ELF-1 (cell line): ENCODE measurements at regions not wholly inside any gene's neighbourhood (a gene's known extent, or its start where the extent isn't known, plus 50 kb on each side); places are given as distances from the start of the nearest gene placed in this dataset.
A peak's percentile ranks its signal among the peaks of the same experiment; 100 is the strongest.
"Not testable (repeated sequence)": the region's sequence is repeated elsewhere in the genome, so short reads cannot be mapped to it uniquely, and the experiment has no call there.

Experiments used
- DNase-seq: peaks from one replicate; pipeline ENCODE4 v3.0.0-alpha.2; 2016; ENCODE audit warnings: low read depth, low spot score

GRCh38 chr6:149127212-149127611 is 190.3 kb upstream of the TAB2 start:
- no peak for DNase-seq

- no peak for DNase-seq
Measured at GRCh38 chr6:149128489-149129145, 188.9 kb upstream of the TAB2 start.

DNA sequence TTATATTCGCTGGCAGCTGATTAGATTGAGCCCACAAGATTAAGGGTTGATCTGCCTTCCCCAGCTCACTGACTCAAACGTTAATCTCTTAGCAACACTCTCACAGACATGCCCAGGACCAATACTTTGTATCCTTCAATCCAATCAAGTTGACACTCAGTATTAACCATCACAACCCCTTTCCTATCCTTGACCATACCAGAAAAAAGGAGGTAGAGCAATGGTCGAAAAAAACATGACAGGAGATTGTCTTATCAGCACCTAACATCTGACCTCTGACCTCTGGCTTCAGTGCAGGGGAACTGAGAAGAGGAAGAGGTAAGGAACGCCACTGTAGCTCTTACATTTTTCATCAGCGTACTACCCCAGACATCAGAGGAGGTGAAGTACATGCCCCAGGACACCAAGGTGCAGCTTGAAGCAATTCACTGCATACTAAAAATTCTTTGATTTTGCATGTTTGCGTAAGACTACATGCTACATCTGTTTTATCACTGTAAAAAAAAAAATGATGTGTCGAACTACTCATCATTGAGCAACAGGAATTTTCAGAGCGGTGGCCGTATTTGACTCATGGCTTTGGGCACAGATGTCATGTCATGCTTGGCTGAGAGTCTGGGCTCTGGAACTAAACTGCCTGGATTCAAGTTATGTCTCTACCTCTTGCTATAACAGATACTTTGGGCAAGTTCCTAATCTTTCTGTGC is 188.0 kb upstream of the TAB2 start:
- DNase-seq, result peak; percentile 15

- DNase-seq, result no peak
Measured at GRCh38 chr6:149130090-149130489, 187.4 kb upstream of the TAB2 start.

DNA sequence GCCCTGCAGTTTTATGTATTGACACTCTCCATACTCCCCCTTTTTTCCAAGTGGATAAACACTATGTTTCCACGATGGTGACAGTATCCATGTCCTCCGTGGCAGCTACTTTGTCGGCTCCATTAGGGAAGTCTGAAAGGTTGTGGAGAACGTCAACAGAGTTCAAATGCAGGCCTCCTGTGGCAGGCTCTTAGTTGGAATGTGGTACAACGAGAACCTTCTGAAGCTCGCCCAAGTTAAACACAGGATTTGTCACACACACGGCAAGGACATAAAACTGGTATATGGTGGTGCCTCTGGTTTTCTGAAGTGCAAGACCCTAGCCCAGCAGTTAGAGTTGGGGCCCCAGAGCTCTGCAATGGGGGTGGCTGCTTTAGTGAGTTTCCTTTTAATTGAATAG is 187.0 kb upstream of the TAB2 start:
- DNase-seq, result peak; percentile 21

DNA sequence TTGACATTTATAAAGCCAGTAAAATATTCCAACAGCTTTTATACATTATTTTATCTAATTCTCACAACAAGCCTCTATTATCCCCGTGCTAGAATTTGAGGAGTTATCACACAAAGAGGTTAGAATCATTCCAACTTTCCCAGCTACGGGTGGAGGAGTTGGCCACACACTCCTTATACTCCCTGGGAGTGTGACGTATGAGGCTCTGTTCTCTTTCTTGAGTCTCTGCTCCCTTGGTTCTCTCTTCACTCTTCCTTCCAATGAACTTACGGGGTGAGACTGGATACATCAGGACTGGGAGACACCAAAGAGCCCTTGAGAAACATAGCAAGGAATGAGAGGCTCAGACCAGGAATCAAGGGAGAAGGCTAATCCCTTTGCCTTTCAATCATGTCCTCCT is 185.6 kb upstream of the TAB2 start:
- no peak for DNase-seq

DNA sequence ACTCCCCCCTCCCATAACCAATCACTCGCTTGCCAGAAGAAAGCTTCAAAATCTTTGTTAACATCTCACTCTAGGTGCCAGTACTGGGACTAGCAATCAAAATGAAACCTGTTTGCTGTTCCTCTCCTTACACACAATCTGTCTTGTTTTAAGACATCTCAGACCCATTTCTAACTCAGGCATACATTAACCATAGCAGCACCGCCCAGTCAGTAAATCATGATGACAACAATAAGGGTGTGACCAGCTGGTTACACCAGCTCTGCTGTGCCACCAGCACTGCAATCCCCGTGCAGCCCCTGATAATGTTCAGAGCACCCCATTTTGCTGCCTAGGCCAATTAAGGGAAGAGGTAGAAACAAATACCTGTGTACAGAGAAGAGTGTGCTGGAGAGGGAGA is 185.2 kb upstream of the TAB2 start:
- no peak for DNase-seq

GRCh38 chr6:149134511-149134933 is 183.0 kb upstream of the TAB2 start:
- DNase-seq, result no peak

DNA sequence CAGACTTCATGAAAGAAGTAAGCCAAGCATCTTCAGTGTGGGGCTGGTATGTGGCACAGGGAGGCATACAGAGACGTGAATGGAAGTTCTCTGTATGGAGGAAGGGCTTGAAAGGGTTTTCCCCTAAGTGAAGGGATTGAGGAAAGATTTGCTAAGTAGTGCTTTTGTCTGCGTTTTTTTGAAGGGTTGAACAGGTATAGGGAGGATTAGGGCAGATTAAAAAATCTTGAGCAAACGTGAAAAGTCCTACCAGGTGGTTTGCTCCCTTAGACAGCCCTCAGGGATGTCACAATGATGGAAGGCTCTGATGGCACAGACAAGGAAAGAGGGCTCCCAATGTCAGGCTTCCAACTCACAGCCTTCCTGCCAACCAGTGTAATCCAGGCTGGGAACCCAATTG is 181.7 kb upstream of the TAB2 start:
- DNase-seq, result no peak

DNA sequence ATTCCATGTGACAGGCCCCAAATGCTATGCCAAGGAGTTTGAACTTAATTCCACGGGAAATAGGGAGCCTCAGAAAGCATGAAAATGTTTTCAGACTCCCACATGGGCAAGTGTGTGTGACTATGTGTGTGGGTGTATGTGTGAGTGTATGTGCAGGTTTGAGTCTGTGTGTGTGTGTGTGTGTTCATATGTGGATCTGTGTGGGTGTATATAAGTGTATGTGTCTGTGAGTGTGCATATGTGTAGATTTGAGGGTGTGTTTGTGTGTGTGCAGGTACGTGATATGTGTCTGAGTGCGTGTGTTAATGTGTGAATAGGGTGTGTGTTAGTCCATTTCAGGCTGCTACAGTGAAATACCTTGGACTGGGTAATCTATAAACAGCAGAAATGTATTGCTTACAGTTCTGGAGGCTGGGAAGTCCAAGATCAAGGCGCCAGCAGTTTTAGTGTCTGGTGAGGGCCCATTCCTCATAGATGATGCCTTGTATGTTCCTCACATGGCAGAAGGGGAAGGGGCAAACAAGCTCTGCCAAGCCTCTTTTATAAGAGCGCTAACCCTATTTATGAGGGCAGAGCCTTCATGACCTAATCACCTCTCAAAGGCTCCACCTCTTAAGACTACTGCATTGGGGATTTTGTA is 181.1 kb upstream of the TAB2 start:
- no peak for DNase-seq

GRCh38 chr6:149136913-149137286 is 180.6 kb upstream of the TAB2 start:
- no peak for DNase-seq

- DNase-seq, result no peak
Measured at GRCh38 chr6:149137594-149137993, 179.9 kb upstream of the TAB2 start.

- DNase-seq, result no peak
Measured at GRCh38 chr6:149138089-149138488, 179.4 kb upstream of the TAB2 start.

- no peak for DNase-seq
Measured at GRCh38 chr6:149138699-149139294, 178.7 kb upstream of the TAB2 start.

DNA sequence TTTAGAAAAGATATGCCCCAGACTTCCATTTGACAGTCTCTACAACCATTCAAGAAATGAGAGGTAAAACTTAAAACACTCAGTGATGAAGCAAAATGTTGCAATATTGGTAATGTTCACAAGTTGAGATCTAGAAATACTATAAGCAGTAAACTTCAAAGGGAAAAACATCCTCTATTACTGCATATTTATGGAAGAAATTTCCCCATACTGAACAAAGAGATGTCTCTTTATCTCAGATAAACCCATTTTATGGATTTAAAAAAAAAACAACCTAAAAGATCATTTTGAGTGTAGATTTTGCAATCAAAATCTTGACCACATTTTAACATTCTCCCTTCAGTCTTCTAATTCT is 177.8 kb upstream of the TAB2 start:
- no peak for DNase-seq

GRCh38 chr6:149140137-149140909 is 177.2 kb upstream of the TAB2 start:
- peak; percentile 7 for DNase-seq

DNA sequence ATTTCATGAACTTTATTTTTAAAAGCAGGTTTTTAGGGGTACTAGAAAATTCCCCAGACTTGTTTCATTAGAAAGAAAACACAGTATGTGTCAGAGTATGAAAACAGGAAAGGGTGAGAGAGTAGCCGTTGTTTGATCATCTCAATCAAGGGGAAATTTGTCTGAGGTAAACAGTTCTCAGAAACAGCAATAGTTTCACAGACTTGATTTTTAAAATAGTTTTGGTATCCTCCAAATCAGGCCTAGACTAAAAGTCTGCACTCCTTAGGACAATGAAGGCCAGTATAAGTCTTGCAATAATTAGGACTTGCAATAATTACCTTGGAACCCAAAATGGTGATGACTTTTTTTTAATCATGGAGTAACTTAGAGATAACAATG is 176.6 kb upstream of the TAB2 start:
- no peak for DNase-seq

GRCh38 chr6:149142924-149143429 is 174.5 kb upstream of the TAB2 start:
- DNase-seq, result no peak

GRCh38 chr6:149145800-149146199 is 171.7 kb upstream of the TAB2 start:
- not testable (repeated sequence) for DNase-seq

DNA sequence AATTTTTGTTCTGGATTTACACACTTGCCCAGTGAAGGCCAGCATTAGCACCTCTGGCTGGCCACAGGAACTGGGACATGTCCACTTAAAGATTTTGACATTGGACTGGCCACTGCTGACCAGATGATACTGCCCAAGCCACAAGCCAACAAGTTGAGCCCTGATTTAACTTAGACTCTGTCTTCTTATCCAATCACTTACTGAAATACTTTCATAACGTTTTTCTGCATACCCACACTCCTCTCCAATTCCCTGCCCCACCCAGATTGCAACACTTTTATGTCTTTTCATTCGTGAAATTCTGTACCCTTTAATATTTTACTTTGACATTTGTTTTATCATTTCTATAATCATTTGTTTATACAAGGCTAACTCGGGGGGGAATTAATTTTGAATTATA is 170.3 kb upstream of the TAB2 start:
- DNase-seq, result no peak

GRCh38 chr6:149147938-149148718 is 169.4 kb upstream of the TAB2 start:
- no peak for DNase-seq
